ENCODE measurements at regions not wholly inside any gene's neighbourhood (a gene's known extent, or its start where the extent isn't known, plus 50 kb on each side); places are given as distances from the start of the nearest gene placed in this dataset.

GRCh38 chr1:72365693-72366092 lies 83.4 kb upstream of the NEGR1 start:
- no peak for DNase-seq

- DNase-seq: no peak
Observed at GRCh38 chr1:72362538-72362937, 80.2 kb upstream of the NEGR1 start.

- DNase-seq: no peak
Observed at GRCh38 chr1:72357411-72357810, 75.1 kb upstream of the NEGR1 start.

GRCh38 chr1:72355899-72356298 lies 73.6 kb upstream of the NEGR1 start:
- no peak for DNase-seq

GRCh38 chr1:72341661-72342060 lies 59.3 kb upstream of the NEGR1 start:
- DNase-seq: no peak

GRCh38 chr1:72336776-72337175 lies 54.4 kb upstream of the NEGR1 start:
- no peak for DNase-seq
